ENCODE measurements at regions not wholly inside any gene's neighbourhood (a gene's known extent, or its start where the extent isn't known, plus 50 kb on each side); places are given as distances from the start of the nearest gene placed in this dataset.

DNA sequence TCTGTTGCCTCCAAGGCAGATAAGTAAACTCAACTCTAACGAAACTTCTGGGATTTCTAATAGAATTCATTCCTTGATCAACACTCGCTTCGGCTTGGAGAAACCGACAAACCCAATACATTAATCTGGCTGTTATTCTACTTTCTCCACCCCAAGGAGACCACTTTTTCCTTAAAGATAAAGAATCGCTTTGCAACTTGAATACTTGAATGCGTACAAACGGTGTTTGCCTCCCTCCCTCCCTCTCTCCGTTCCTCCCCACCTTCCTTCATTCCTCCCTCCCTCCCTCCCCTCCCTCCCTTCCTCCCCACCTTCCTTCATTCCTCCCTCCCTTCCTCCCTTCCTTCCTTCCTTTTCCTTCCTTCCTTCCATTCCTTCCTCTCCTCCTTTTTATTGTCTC, 432.6 kb downstream of the HAPSTR1 start:
- Histone ChIP-seq H2AFZ (ENCODE audit: low read length) (no peak overlapping the region), H3K9me3 (ENCODE audit: insufficient read depth, low read depth, low read length) (no peaks in the 10 kb centered on the region), H3K27me3 (ENCODE audit: insufficient read depth, low read length, poor library complexity, severe bottlenecking) (no peaks in the 10 kb centered on the region), H3K4me1 (ENCODE audit: insufficient read depth, low read length, poor library complexity, severe bottlenecking) (no peaks in the 10 kb centered on the region), H3K36me3 (ENCODE audit: insufficient read depth, low read length) (no peaks in the 10 kb centered on the region), H3K79me2 (ENCODE audit: insufficient read depth, low read length) (no peaks in the 10 kb centered on the region), H3K4me2 (ENCODE audit: low read depth, low read length, poor library complexity, severe bottlenecking) (no peak overlapping the region), H3K4me3 (ENCODE audit: low read length, poor library complexity, severe bottlenecking) (no peak overlapping the region), H3K9ac (ENCODE audit: low read depth, low read length, poor library complexity, severe bottlenecking) (no peak overlapping the region), H3F3A (ENCODE audit: low read depth) (no peaks in the 10 kb centered on the region), H4K20me1 (ENCODE audit: insufficient read depth, low read length, poor library complexity, severe bottlenecking) (no peaks in the 10 kb centered on the region), H3K9me2 (replicated peaks; ENCODE audit: low read depth, low read length) (no peaks in the 10 kb centered on the region)
- no peak for TF ChIP-seq EZH2phosphoT487 (IDR thresholded peaks at IDR 0.05; ENCODE audit: borderline replicate concordance)
- TF ChIP-seq, protein P1, sequence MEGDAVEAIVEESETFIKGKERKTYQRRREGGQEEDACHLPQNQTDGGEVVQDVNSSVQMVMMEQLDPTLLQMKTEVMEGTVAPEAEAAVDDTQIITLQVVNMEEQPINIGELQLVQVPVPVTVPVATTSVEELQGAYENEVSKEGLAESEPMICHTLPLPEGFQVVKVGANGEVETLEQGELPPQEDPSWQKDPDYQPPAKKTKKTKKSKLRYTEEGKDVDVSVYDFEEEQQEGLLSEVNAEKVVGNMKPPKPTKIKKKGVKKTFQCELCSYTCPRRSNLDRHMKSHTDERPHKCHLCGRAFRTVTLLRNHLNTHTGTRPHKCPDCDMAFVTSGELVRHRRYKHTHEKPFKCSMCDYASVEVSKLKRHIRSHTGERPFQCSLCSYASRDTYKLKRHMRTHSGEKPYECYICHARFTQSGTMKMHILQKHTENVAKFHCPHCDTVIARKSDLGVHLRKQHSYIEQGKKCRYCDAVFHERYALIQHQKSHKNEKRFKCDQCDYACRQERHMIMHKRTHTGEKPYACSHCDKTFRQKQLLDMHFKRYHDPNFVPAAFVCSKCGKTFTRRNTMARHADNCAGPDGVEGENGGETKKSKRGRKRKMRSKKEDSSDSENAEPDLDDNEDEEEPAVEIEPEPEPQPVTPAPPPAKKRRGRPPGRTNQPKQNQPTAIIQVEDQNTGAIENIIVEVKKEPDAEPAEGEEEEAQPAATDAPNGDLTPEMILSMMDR (conservative IDR thresholded peaks at IDR 0.05; ENCODE audit: low read length): no peak

DNA sequence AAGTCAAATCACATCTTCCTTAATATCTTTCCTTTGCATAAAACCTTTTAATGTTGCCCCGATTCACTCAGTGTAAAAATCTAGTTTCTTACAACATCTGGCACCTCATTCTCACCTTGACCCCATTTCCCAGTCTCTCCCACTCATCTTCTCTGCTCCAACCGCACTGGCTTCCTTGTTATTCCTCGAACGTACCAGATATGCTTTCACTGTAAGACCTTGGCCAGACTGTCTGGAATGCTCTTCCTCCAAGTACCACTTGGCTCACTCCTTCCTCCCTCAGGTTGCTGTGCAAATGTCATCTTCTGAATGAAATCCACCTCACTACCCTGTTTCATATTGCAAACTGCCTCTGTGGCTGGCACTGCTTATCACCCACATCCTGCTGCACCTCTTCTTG, 433.6 kb downstream of the HAPSTR1 start:
- no peaks in the 10 kb centered on the region for H4K20me1 ChIP-seq (ENCODE audit: insufficient read depth, low read length, poor library complexity, severe bottlenecking)
- H3K4me3 ChIP-seq (ENCODE audit: low read length, poor library complexity, severe bottlenecking): no peak overlapping the region
- no peaks in the 10 kb centered on the region for H3K27me3 ChIP-seq (ENCODE audit: insufficient read depth, low read length, poor library complexity, severe bottlenecking)
- no peaks in the 10 kb centered on the region for H3K9me3 ChIP-seq (ENCODE audit: insufficient read depth, low read depth, low read length)
- H3K9ac ChIP-seq (ENCODE audit: low read depth, low read length, poor library complexity, severe bottlenecking): no peak overlapping the region
- TF ChIP-seq, protein P1 (conservative IDR thresholded peaks at IDR 0.05; ENCODE audit: low read length): no peak
- no peak for TF ChIP-seq EZH2phosphoT487 (IDR thresholded peaks at IDR 0.05; ENCODE audit: borderline replicate concordance)
- H2AFZ ChIP-seq (ENCODE audit: low read length): no peak overlapping the region
- no peaks in the 10 kb centered on the region for H3K79me2 ChIP-seq (ENCODE audit: insufficient read depth, low read length)
- H3K36me3 ChIP-seq (ENCODE audit: insufficient read depth, low read length): no peaks in the 10 kb centered on the region
- H3K4me1 ChIP-seq (ENCODE audit: insufficient read depth, low read length, poor library complexity, severe bottlenecking): no peaks in the 10 kb centered on the region
- no peaks in the 10 kb centered on the region for H3F3A ChIP-seq (ENCODE audit: low read depth)
- no peak overlapping the region for H3K4me2 ChIP-seq (ENCODE audit: low read depth, low read length, poor library complexity, severe bottlenecking)
- H3K9me2 ChIP-seq (replicated peaks; ENCODE audit: low read depth, low read length): no peaks in the 10 kb centered on the region

DNA sequence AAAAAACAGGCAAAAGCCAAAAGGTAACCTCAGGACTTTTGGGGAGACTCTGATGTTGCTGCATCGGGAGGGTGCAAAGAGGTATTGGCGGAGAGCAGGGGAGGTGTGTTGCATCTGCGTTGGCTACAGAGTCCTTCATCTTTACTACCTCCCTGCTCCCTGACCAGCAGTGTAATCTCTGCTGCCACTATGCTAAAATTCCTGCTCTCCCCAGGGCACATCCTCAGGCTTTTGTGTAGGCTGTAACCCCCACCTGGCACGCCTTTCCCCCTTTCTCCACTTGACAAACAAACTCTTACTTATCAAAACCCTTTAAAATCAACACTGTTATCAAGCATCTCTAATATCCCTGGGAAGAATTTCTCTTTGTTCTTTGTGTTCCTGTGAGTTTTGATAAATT, 435.3 kb downstream of the HAPSTR1 start:
- Histone ChIP-seq H3K9ac (ENCODE audit: low read depth, low read length, poor library complexity, severe bottlenecking) (no peak overlapping the region), H3K4me3 (ENCODE audit: low read length, poor library complexity, severe bottlenecking) (no peak overlapping the region), H3K9me2 (replicated peaks; ENCODE audit: low read depth, low read length) (no peaks in the 10 kb centered on the region), H2AFZ (ENCODE audit: low read length) (no peak overlapping the region), H3K4me2 (ENCODE audit: low read depth, low read length, poor library complexity, severe bottlenecking) (no peak overlapping the region), H3F3A (ENCODE audit: low read depth) (no peaks in the 10 kb centered on the region), H3K36me3 (ENCODE audit: insufficient read depth, low read length) (no peaks in the 10 kb centered on the region), H4K20me1 (ENCODE audit: insufficient read depth, low read length, poor library complexity, severe bottlenecking) (no peaks in the 10 kb centered on the region), H3K79me2 (ENCODE audit: insufficient read depth, low read length) (no peaks in the 10 kb centered on the region), H3K9me3 (ENCODE audit: insufficient read depth, low read depth, low read length) (no peaks in the 10 kb centered on the region), H3K4me1 (ENCODE audit: insufficient read depth, low read length, poor library complexity, severe bottlenecking) (no peaks in the 10 kb centered on the region), H3K27me3 (ENCODE audit: insufficient read depth, low read length, poor library complexity, severe bottlenecking) (no peaks in the 10 kb centered on the region)
- TF ChIP-seq EZH2phosphoT487 (IDR thresholded peaks at IDR 0.05; ENCODE audit: borderline replicate concordance): no peak
- TF ChIP-seq, protein P1 (conservative IDR thresholded peaks at IDR 0.05; ENCODE audit: low read length): no peak
